Inflammatory macrophage (primary cell): ENCODE measurements at regions not wholly inside any gene's neighbourhood (a gene's known extent, or its start where the extent isn't known, plus 50 kb on each side); places are given as distances from the start of the nearest gene placed in this dataset.
"Not testable (repeated sequence)": the region's sequence is repeated elsewhere in the genome, so short reads cannot be mapped to it uniquely, and the experiment has no call there.

ENCODE experiments used
- DNase-seq, 2 donors: peaks; one replicate each; pipeline ENCODE4 v3.0.0-alpha.2; 2020 to 2022

GRCh38 chr20:30484009-30484748 is 773.3 kb upstream of the DEFB115 start:
- no peak for DNase-seq

GRCh38 chr20:30484749-30485070 is 772.8 kb upstream of the DEFB115 start:
- DNase-seq = no peak

GRCh38 chr20:30485331-30486102 is 771.9 kb upstream of the DEFB115 start:
- DNase-seq = no peak

- no peak for DNase-seq
Measured at GRCh38 chr20:30486103-30486478, 771.4 kb upstream of the DEFB115 start.

- DNase-seq = not testable (repeated sequence)
Measured at GRCh38 chr20:30487461-30487860, 770.0 kb upstream of the DEFB115 start.

- no peak for DNase-seq
Measured at GRCh38 chr20:30487947-30488926, 769.2 kb upstream of the DEFB115 start.

GRCh38 chr20:30488941-30489613 is 768.4 kb upstream of the DEFB115 start:
- DNase-seq = no peak

GRCh38 chr20:30489614-30490003 is 767.9 kb upstream of the DEFB115 start:
- no peak for DNase-seq

- DNase-seq = no peak
Measured at GRCh38 chr20:30491016-30491415, 766.4 kb upstream of the DEFB115 start.

- DNase-seq = not testable (repeated sequence)
Measured at GRCh38 chr20:30496656-30497055, 760.8 kb upstream of the DEFB115 start.

- DNase-seq = not testable (repeated sequence)
Measured at GRCh38 chr20:30497191-30497590, 760.3 kb upstream of the DEFB115 start.

GRCh38 chr20:30499123-30499522 is 758.3 kb upstream of the DEFB115 start:
- DNase-seq = no peak

GRCh38 chr20:30499716-30500446 is 757.6 kb upstream of the DEFB115 start:
- not testable (repeated sequence) for DNase-seq

GRCh38 chr20:30500447-30500820 is 757.0 kb upstream of the DEFB115 start:
- DNase-seq = not testable (repeated sequence)

- DNase-seq = no peak
Measured at GRCh38 chr20:30500829-30501440, 756.5 kb upstream of the DEFB115 start.

- no peak for DNase-seq
Measured at GRCh38 chr20:30502670-30503069, 754.8 kb upstream of the DEFB115 start.

GRCh38 chr20:30503204-30503603 is 754.3 kb upstream of the DEFB115 start:
- not testable (repeated sequence) for DNase-seq

- no peak for DNase-seq
Measured at GRCh38 chr20:30503992-30504570, 753.4 kb upstream of the DEFB115 start.

GRCh38 chr20:30505566-30505965 is 751.9 kb upstream of the DEFB115 start:
- DNase-seq = no peak

- no peak for DNase-seq
Measured at GRCh38 chr20:30506100-30506499, 751.4 kb upstream of the DEFB115 start.

GRCh38 chr20:30508382-30508781 is 749.1 kb upstream of the DEFB115 start:
- DNase-seq = not testable (repeated sequence)
